ENCODE measurements at regions not wholly inside any gene's neighbourhood (a gene's known extent, or its start where the extent isn't known, plus 50 kb on each side); places are given as distances from the start of the nearest gene placed in this dataset.

DNA sequence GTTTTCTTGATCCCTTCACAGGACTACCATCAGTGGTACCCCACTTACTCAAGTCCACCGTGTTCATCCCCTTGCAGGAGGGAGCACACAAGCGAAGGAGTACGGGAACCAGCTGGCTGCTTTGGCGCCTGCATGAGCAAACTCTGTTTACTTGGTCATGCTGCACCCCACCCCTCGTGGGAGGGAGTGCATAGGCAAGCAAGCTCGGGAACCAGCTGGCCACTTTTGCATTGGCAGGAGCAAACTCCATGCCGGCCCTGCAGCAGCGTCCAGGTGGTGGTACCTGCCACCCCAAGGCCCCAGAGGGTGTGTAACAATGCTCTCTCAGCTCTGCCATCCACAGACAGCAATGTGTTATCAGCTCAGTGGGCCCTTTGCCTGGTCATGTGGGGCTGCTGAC lies 737.8 kb downstream of the FAM181B start:
- TF ChIP-seq, protein P1, sequence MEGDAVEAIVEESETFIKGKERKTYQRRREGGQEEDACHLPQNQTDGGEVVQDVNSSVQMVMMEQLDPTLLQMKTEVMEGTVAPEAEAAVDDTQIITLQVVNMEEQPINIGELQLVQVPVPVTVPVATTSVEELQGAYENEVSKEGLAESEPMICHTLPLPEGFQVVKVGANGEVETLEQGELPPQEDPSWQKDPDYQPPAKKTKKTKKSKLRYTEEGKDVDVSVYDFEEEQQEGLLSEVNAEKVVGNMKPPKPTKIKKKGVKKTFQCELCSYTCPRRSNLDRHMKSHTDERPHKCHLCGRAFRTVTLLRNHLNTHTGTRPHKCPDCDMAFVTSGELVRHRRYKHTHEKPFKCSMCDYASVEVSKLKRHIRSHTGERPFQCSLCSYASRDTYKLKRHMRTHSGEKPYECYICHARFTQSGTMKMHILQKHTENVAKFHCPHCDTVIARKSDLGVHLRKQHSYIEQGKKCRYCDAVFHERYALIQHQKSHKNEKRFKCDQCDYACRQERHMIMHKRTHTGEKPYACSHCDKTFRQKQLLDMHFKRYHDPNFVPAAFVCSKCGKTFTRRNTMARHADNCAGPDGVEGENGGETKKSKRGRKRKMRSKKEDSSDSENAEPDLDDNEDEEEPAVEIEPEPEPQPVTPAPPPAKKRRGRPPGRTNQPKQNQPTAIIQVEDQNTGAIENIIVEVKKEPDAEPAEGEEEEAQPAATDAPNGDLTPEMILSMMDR (conservative IDR thresholded peaks at IDR 0.05; ENCODE audit: low read depth, low read length), result no peak
- no peak for TF ChIP-seq EZH2 (IDR thresholded peaks at IDR 0.05; ENCODE audit: low read length, unreplicated experiment)

Measured in PC-3 (cell line).